ENCODE measurements at regions not wholly inside any gene's neighbourhood (a gene's known extent, or its start where the extent isn't known, plus 50 kb on each side); places are given as distances from the start of the nearest gene placed in this dataset.

GRCh38 chr15:62517541-62517940, 352.5 kb upstream of the C2CD4B start:
- no peak for TF ChIP-seq CTCF (IDR thresholded peaks at IDR 0.05; ENCODE audit: low read depth, low read length)
- no peak for TF ChIP-seq EZH2phosphoT487 (IDR thresholded peaks at IDR 0.05; ENCODE audit: low read depth)

All from OCI-LY3 (cell line).